ENCODE measurements at regions not wholly inside any gene's neighbourhood (a gene's known extent, or its start where the extent isn't known, plus 50 kb on each side); places are given as distances from the start of the nearest gene placed in this dataset.
"Not testable (repeated sequence)": the region's sequence is repeated elsewhere in the genome, so short reads cannot be mapped to it uniquely, and the experiment has no call there.

DNA sequence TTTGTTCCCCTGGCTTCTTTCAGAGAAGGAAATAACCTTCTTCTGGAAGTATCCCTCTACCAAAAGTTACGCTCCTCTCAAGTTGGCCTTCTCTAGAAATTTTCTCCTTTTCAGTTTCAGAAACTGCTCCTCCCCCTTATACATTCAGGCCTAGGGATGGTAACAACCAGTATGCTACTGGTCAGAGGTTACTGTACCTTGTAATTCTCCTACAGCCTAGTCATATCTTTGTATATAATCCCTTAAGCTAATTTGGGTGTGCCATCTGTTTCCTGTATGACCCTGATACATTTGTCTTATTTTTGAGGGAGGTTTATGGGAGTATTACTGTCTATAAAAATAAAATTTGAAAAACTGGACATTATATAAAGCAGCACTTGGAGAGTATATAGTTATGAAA, 98.0 kb upstream of the NOTCH2NLA start:
- not testable (repeated sequence) for H3K27me3 ChIP-seq (ENCODE audit: control insufficient read depth in 1 of 2, insufficient read depth in 2 of 2, low read length in 2 of 2); H3K4me3 ChIP-seq (ENCODE audit: low read depth in 1 of 2, low read length in 2 of 2); H3K36me3 ChIP-seq (ENCODE audit: insufficient read depth, low read length); H3K4me1 ChIP-seq (ENCODE audit: insufficient read depth, low read length); H3K9me3 ChIP-seq (ENCODE audit: low read length); H3K27ac ChIP-seq (ENCODE audit: low read depth, low read length); H3K9ac ChIP-seq (ENCODE audit: low read length)

- not testable (repeated sequence) for H3K36me3 ChIP-seq (ENCODE audit: insufficient read depth, low read length); H3K9me3 ChIP-seq (ENCODE audit: low read length); H3K9ac ChIP-seq (ENCODE audit: low read length); H3K4me1 ChIP-seq (ENCODE audit: insufficient read depth, low read length); H3K27me3 ChIP-seq (ENCODE audit: control insufficient read depth in 1 of 2, insufficient read depth in 2 of 2, low read length in 2 of 2); H3K27ac ChIP-seq (ENCODE audit: low read depth, low read length); H3K4me3 ChIP-seq (ENCODE audit: low read depth in 1 of 2, low read length in 2 of 2)
Measured at GRCh38 chr1:146324463-146324862, 95.6 kb upstream of the NOTCH2NLA start.

GRCh38 chr1:146323302-146323701, 94.5 kb upstream of the NOTCH2NLA start:
- not testable (repeated sequence) for H3K27ac ChIP-seq (ENCODE audit: low read depth, low read length); H3K9me3 ChIP-seq (ENCODE audit: low read length)

GRCh38 chr1:146322893-146323292, 94.1 kb upstream of the NOTCH2NLA start:
- H3K4me1 ChIP-seq (ENCODE audit: insufficient read depth, low read length); H3K9me3 ChIP-seq (ENCODE audit: low read length); H3K4me3 ChIP-seq (ENCODE audit: low read depth in 1 of 2, low read length in 2 of 2); H3K27me3 ChIP-seq (ENCODE audit: control insufficient read depth in 1 of 2, insufficient read depth in 2 of 2, low read length in 2 of 2); H3K36me3 ChIP-seq (ENCODE audit: insufficient read depth, low read length); H3K9ac ChIP-seq (ENCODE audit: low read length); H3K27ac ChIP-seq (ENCODE audit: low read depth, low read length): not testable (repeated sequence)

More at GRCh38 chr1:146323302-146323701, 94.5 kb upstream of the NOTCH2NLA start:
- not testable (repeated sequence) for H3K9ac ChIP-seq (ENCODE audit: low read length); H3K4me3 ChIP-seq (ENCODE audit: low read depth in 1 of 2, low read length in 2 of 2); H3K4me1 ChIP-seq (ENCODE audit: insufficient read depth, low read length); H3K36me3 ChIP-seq (ENCODE audit: insufficient read depth, low read length); H3K27me3 ChIP-seq (ENCODE audit: control insufficient read depth in 1 of 2, insufficient read depth in 2 of 2, low read length in 2 of 2)

DNA sequence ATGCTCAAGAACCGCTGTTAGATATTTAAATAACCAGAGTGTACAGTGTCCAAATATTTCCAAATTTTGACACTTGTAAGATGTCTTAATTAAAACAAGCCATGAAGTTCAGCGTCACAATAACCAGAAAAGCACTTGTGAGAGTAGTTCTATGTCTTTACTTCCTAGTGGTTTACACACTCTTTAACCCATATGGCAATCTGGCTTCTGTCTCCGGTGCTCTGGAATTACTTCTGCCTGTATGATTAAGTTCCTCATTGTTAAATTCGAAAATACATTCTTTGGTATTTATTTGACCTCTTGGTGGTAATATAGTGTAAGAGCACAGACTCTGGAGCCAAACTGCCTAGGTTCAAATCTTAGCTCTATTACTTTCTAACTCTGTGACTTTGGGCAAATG, 89.9 kb upstream of the NOTCH2NLA start:
- not testable (repeated sequence) for H3K27me3 ChIP-seq (ENCODE audit: control insufficient read depth in 1 of 2, insufficient read depth in 2 of 2, low read length in 2 of 2); H3K4me1 ChIP-seq (ENCODE audit: insufficient read depth, low read length); H3K27ac ChIP-seq (ENCODE audit: low read depth, low read length); H3K9me3 ChIP-seq (ENCODE audit: low read length); H3K9ac ChIP-seq (ENCODE audit: low read length); H3K4me3 ChIP-seq (ENCODE audit: low read depth in 1 of 2, low read length in 2 of 2); H3K36me3 ChIP-seq (ENCODE audit: insufficient read depth, low read length)

- H3K4me1 ChIP-seq (ENCODE audit: insufficient read depth, low read length); H3K36me3 ChIP-seq (ENCODE audit: insufficient read depth, low read length); H3K9me3 ChIP-seq (ENCODE audit: low read length): not testable (repeated sequence)
Measured at GRCh38 chr1:146317785-146318184, 89.0 kb upstream of the NOTCH2NLA start.

DNA sequence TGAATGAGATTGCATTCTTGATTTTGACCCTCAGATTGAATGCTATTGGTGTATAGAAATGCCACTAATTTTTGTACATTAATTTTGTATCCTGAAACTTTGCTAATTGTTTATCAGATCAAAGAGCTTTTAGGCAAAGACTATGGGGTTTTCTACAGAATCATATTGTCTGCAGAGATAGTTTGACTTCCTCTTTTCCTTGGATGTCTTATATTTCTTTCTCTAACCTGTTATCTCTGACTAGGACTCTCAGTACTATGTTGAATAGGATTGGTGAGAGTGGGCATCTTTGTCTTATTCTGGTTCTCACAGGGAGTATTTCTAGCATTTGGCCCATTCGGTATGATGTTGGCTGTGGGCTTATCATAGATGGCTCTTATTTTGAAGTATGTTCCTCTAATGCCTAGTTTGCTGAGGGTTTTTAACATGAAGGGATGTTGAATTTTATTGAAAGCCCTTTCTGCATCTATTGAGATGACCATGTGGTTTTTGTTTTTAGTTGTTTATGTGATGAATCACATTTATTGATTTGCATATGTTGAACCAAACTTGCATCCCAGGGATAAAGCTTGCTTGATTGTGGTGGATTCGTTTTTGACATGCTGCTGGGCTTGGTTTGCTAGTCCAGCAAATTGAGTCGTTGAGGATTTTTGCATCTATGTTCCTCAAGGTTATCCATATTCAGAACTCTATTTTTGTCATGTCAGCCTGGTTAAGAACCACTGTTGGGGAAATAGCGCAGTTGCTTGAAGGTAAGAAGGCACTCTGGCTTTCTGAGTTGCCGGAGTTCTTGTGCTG, 85.8 kb upstream of the NOTCH2NLA start:
- not testable (repeated sequence) for H3K27me3 ChIP-seq (ENCODE audit: control insufficient read depth in 1 of 2, insufficient read depth in 2 of 2, low read length in 2 of 2); H3K9ac ChIP-seq (ENCODE audit: low read length); H3K4me1 ChIP-seq (ENCODE audit: insufficient read depth, low read length); H3K27ac ChIP-seq (ENCODE audit: low read depth, low read length); H3K9me3 ChIP-seq (ENCODE audit: low read length); H3K4me3 ChIP-seq (ENCODE audit: low read depth in 1 of 2, low read length in 2 of 2); H3K36me3 ChIP-seq (ENCODE audit: insufficient read depth, low read length)

More at GRCh38 chr1:146317785-146318184, 89.0 kb upstream of the NOTCH2NLA start:
- not testable (repeated sequence) for H3K9ac ChIP-seq (ENCODE audit: low read length); H3K27ac ChIP-seq (ENCODE audit: low read depth, low read length); H3K27me3 ChIP-seq (ENCODE audit: control insufficient read depth in 1 of 2, insufficient read depth in 2 of 2, low read length in 2 of 2); H3K4me3 ChIP-seq (ENCODE audit: low read depth in 1 of 2, low read length in 2 of 2)

- not testable (repeated sequence) for H3K27me3 ChIP-seq (ENCODE audit: control insufficient read depth in 1 of 2, insufficient read depth in 2 of 2, low read length in 2 of 2); H3K9ac ChIP-seq (ENCODE audit: low read length); H3K27ac ChIP-seq (ENCODE audit: low read depth, low read length); H3K36me3 ChIP-seq (ENCODE audit: insufficient read depth, low read length); H3K9me3 ChIP-seq (ENCODE audit: low read length); H3K4me3 ChIP-seq (ENCODE audit: low read depth in 1 of 2, low read length in 2 of 2); H3K4me1 ChIP-seq (ENCODE audit: insufficient read depth, low read length)
Measured at GRCh38 chr1:146310579-146310978, 81.8 kb upstream of the NOTCH2NLA start.

DNA sequence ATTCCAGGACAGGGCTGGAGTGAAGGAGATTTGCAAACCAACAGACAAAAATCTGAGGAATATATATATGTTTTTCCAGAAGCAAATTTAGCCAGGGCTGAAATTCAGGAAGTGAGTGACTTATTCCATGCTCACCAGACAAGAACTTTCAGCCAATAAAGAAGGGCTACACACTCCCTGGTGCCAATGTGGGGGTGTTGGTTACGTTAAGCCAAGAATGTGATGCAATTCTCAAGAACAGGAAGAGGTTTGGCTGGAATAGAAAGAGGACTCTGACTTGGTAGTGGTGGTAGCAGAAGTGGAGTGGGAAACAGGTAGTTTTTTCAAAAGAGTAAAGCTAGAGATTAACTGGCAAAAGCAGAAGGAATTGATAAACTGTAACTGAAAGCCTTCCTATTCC, 80.6 kb upstream of the NOTCH2NLA start:
- not testable (repeated sequence) for H3K4me3 ChIP-seq (ENCODE audit: low read depth in 1 of 2, low read length in 2 of 2); H3K27me3 ChIP-seq (ENCODE audit: control insufficient read depth in 1 of 2, insufficient read depth in 2 of 2, low read length in 2 of 2); H3K27ac ChIP-seq (ENCODE audit: low read depth, low read length); H3K9ac ChIP-seq (ENCODE audit: low read length); H3K9me3 ChIP-seq (ENCODE audit: low read length); H3K4me1 ChIP-seq (ENCODE audit: insufficient read depth, low read length); H3K36me3 ChIP-seq (ENCODE audit: insufficient read depth, low read length)

DNA sequence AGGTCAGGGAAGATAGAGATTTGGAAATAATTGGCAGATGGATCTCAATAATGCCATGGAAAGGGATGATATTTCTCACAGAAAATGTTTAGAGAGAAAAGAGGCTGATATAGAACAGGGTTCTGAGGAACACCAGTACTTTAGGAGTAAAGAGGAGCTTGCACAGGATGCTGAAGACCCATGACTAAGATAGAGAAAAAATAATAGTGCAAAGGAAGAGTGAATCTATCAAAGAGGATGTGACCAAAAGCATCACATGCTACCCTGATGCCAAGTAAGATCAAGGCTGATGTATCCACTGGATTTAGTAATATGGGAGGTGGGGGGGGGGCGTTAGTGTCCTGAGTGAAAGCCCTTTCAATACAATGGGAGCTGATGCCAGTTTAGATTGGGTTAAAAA, 80.1 kb upstream of the NOTCH2NLA start:
- not testable (repeated sequence) for H3K27ac ChIP-seq (ENCODE audit: low read depth, low read length); H3K4me1 ChIP-seq (ENCODE audit: insufficient read depth, low read length); H3K9ac ChIP-seq (ENCODE audit: low read length); H3K36me3 ChIP-seq (ENCODE audit: insufficient read depth, low read length); H3K27me3 ChIP-seq (ENCODE audit: control insufficient read depth in 1 of 2, insufficient read depth in 2 of 2, low read length in 2 of 2); H3K9me3 ChIP-seq (ENCODE audit: low read length); H3K4me3 ChIP-seq (ENCODE audit: low read depth in 1 of 2, low read length in 2 of 2)

DNA sequence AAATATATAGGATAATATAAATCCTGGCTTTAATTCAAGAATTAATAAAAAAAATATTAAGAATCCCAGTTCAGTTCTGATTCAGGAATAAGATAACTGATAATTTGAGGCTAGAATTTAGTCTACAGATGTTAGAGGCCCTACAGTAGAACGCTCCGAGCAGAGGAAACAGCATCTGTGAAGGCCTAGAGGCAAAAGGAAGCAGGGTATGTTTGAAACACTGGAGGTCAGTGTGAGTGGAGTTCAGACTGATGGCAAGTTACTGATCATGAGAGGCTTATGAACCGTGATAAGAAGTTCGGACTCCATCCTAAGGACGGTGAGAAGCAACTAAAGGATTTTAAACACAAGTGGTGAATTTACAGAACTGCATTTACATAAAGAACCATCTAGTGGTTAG, 79.3 kb upstream of the NOTCH2NLA start:
- H3K27me3 ChIP-seq (ENCODE audit: control insufficient read depth in 1 of 2, insufficient read depth in 2 of 2, low read length in 2 of 2); H3K4me3 ChIP-seq (ENCODE audit: low read depth in 1 of 2, low read length in 2 of 2); H3K9me3 ChIP-seq (ENCODE audit: low read length); H3K36me3 ChIP-seq (ENCODE audit: insufficient read depth, low read length); H3K9ac ChIP-seq (ENCODE audit: low read length); H3K27ac ChIP-seq (ENCODE audit: low read depth, low read length); H3K4me1 ChIP-seq (ENCODE audit: insufficient read depth, low read length): not testable (repeated sequence)

DNA sequence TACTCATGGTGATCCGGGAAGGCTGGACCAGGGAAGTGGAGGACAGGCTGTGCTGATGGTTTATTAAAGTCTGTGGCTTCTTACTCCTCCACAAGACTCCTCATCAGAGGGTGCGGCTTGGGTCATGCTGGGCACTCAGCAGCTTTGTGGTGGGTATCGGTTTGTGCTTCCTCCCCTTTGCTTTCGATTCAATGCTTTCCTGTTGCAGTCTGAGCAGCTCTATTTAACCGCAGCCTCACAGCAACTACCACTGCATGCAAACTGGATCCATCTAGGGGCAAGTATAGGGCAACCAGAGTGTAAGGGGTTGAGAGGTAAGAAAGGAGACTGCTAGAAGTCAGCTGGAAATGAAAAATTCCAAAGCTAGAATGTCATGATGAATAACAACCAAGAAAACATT, 78.8 kb upstream of the NOTCH2NLA start:
- not testable (repeated sequence) for H3K4me3 ChIP-seq (ENCODE audit: low read depth in 1 of 2, low read length in 2 of 2); H3K9ac ChIP-seq (ENCODE audit: low read length); H3K27ac ChIP-seq (ENCODE audit: low read depth, low read length); H3K36me3 ChIP-seq (ENCODE audit: insufficient read depth, low read length); H3K27me3 ChIP-seq (ENCODE audit: control insufficient read depth in 1 of 2, insufficient read depth in 2 of 2, low read length in 2 of 2); H3K9me3 ChIP-seq (ENCODE audit: low read length); H3K4me1 ChIP-seq (ENCODE audit: insufficient read depth, low read length)

Data from muscle layer of colon (tissue), 2 donors.